ENCODE measurements at regions not wholly inside any gene's neighbourhood (a gene's known extent, or its start where the extent isn't known, plus 50 kb on each side); places are given as distances from the start of the nearest gene placed in this dataset.

DNA sequence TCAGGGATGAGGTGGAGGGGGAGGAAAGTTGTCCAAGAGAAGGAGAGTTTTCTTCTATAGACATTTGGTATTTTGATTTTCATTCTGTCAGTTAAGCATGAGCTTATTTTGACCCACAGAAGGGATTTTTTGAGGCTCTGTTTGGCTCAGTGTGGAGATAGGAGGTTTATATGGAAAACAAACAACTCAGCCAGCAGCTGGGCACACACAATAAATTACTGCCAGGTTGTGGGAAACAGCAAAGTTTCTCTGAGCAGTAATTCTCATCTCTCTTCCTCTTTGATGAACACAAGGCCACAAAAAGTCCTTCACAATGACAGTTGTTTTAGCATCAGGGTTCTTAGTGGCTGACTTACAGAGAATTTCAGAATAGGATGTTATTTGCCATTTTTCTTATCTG lies 486.1 kb downstream of the KDM4C start:
- intact Hi-C loops (cut with DNase I), result no loop called here
- H3K4me1 ChIP-seq, result no peaks in the 10 kb centered on the region
- no peak overlapping the region for H3K27ac ChIP-seq
- H3K27me3 ChIP-seq, result no peaks in the 10 kb centered on the region
- TF ChIP-seq CTCF (IDR thresholded peaks at IDR 0.05), result no peak
- H3K36me3 ChIP-seq, result no peaks in the 10 kb centered on the region
- ATAC-seq, result no peak
- H3K9me3 ChIP-seq, result no peaks in the 10 kb centered on the region
- H3K4me3 ChIP-seq, result no peak overlapping the region
- no peak for DNase-seq

DNA sequence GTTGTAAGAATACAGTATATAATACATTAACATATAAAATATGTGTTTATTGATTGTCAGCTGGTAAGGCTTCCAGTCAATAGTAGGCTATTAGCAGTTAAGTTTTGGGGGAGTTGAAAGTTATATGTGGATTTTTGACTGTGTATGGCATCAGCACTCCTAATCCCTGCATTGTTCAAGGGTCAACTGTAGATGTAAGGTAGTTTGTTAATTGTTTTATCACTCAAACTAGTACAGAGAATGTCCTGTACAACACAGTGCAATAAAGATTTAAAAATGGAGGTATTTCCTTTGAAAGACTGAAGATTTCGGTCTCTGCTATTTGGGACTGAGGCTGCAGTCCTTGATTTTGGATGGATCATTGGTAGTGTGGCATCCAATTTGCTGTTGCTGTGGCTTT lies 484.4 kb downstream of the KDM4C start:
- no peak for TF ChIP-seq CTCF (IDR thresholded peaks at IDR 0.05)

DNA sequence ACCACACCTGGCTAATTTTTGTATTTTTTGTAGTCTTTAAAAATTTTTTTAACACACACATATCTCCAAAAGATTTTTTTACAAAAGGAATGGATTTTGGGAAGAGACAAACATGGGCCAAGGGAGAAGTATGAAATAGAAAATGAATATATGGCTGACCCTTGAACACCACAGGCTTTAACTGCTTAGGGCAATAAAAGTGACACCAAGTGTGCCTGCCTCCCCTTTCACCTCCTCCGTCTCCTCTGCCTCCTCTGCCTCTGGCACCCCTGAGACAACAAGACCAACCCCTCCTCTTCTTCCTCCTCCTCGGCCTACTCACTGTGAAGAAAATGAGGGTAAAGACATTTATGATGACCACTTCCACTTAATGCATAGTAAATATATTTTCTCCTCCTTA lies 483.9 kb downstream of the KDM4C start:
- no peak overlapping the region for H3K4me3 ChIP-seq
- no peak for DNase-seq
- H3K27ac ChIP-seq, result no peak overlapping the region
- ATAC-seq, result no peak
- H3K27me3 ChIP-seq, result no peaks in the 10 kb centered on the region
- TF ChIP-seq CTCF (IDR thresholded peaks at IDR 0.05), result no peak
- H3K36me3 ChIP-seq, result no peaks in the 10 kb centered on the region
- no peaks in the 10 kb centered on the region for H3K4me1 ChIP-seq
- H3K9me3 ChIP-seq, result no peaks in the 10 kb centered on the region
- intact Hi-C loops (cut with DNase I), result no loop called here

More for the DNA sequence above, 484.4 kb downstream of the KDM4C start:
- Histone ChIP-seq H3K9me3 (no peaks in the 10 kb centered on the region), H3K36me3 (no peaks in the 10 kb centered on the region), H3K27me3 (no peaks in the 10 kb centered on the region), H3K27ac (no peak overlapping the region), H3K4me1 (no peaks in the 10 kb centered on the region), H3K4me3 (no peak overlapping the region)
- intact Hi-C loops (cut with DNase I), result no loop called here
- DNase-seq (no peak), ATAC-seq (no peak)

- no peaks in the 10 kb centered on the region for H3K4me1 ChIP-seq
- no peak overlapping the region for H3K27ac ChIP-seq
- DNase-seq (no peak), ATAC-seq (no peak)
- no peaks in the 10 kb centered on the region for H3K9me3 ChIP-seq
- intact Hi-C loops (cut with DNase I), result no loop called here
- TF ChIP-seq CTCF (IDR thresholded peaks at IDR 0.05), result no peak
- no peaks in the 10 kb centered on the region for H3K27me3 ChIP-seq
- H3K4me3 ChIP-seq, result no peak overlapping the region
- H3K36me3 ChIP-seq, result no peaks in the 10 kb centered on the region
These were observed 483.0 kb downstream of the KDM4C start for GRCh38 chr9:7240569-7241311.

DNA sequence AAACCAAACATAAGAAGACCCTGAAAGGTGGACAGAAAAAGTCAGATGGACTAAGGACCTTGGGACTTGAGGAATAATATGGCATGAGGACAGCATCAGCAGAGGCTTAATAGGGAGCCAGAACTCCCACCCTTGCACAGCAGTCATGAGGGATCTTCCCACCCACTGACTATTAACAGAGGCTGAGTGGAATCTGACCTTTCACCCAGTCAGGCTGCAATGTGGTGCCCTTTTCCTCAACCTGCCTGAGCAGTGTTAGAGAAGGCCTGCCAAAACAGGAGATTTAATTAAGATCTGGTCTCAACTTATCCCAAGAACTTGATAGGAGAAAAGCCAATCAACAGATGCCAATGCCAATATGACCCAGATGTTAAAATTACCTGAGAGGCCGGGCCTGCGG lies 481.9 kb downstream of the KDM4C start:
- Histone ChIP-seq H3K36me3 (no peaks in the 10 kb centered on the region), H3K27ac (no peak overlapping the region), H3K27me3 (no peaks in the 10 kb centered on the region), H3K9me3 (no peaks in the 10 kb centered on the region), H3K4me1 (no peaks in the 10 kb centered on the region), H3K4me3 (no peak overlapping the region)
- intact Hi-C loops (cut with DNase I), result no loop called here
- no peak for ATAC-seq
- no peak for TF ChIP-seq CTCF (IDR thresholded peaks at IDR 0.05)
- no peak for DNase-seq

DNA sequence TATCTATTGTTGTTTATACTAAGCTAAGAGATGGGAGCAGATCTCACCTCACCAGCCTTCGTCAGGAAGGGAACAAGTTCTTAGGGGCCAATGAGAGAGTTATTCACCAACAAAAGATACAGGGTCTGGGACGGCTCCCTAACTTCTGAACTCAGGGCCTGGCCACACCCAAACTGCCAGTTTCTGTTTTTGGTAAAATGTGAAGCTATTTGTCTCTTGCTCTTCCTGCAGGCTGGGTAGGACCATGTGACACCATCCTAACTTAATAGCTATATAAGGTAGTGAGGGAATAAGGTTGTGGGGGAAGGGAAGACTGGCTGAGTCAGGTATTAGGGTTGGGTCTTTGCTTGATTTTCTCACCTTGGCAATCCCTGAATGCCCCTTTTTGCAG lies 480.5 kb downstream of the KDM4C start:
- no peak overlapping the region for H3K4me3 ChIP-seq
- H3K27ac ChIP-seq, result no peak overlapping the region
- no peaks in the 10 kb centered on the region for H3K4me1 ChIP-seq
- H3K9me3 ChIP-seq, result no peaks in the 10 kb centered on the region
- DNase-seq, result no peak
- H3K36me3 ChIP-seq, result no peaks in the 10 kb centered on the region
- no peaks in the 10 kb centered on the region for H3K27me3 ChIP-seq
- intact Hi-C loops (cut with DNase I), result no loop called here
- no peak for TF ChIP-seq CTCF (IDR thresholded peaks at IDR 0.05)
- no peak for ATAC-seq
